ENCODE measurements at regions not wholly inside any gene's neighbourhood (a gene's known extent, or its start where the extent isn't known, plus 50 kb on each side); places are given as distances from the start of the nearest gene placed in this dataset.
A peak's percentile ranks its signal among the peaks of the same experiment; 100 is the strongest.

- DNase-seq, result no peak
These were observed 691.8 kb downstream of the TSN start for GRCh38 chr2:122447237-122447636.

- peak; percentile 4 for DNase-seq
These were observed 695.6 kb downstream of the TSN start for GRCh38 chr2:122451040-122451439.

GRCh38 chr2:122451697-122452096 lies 696.2 kb downstream of the TSN start:
- DNase-seq, result no peak

- DNase-seq, result no peak
These were observed 713.7 kb downstream of the TSN start for GRCh38 chr2:122469147-122469546.

- no peak for DNase-seq
These were observed 716.3 kb downstream of the TSN start for GRCh38 chr2:122471753-122472152.

- no peak for DNase-seq
These were observed 722.7 kb downstream of the TSN start for GRCh38 chr2:122478117-122478516.

GRCh38 chr2:122478771-122479170 lies 723.3 kb downstream of the TSN start:
- no peak for DNase-seq

GRCh38 chr2:122480501-122481243 lies 725.2 kb downstream of the TSN start:
- DNase-seq, result no peak

GRCh38 chr2:122481244-122481622 lies 725.8 kb downstream of the TSN start:
- DNase-seq, result no peak

GRCh38 chr2:122481717-122482116 lies 726.3 kb downstream of the TSN start:
- DNase-seq, result no peak

GRCh38 chr2:122486086-122486485 lies 730.6 kb downstream of the TSN start:
- DNase-seq, result no peak

GRCh38 chr2:122486705-122487415 lies 731.4 kb downstream of the TSN start:
- DNase-seq, result no peak

GRCh38 chr2:122491011-122491410 lies 735.6 kb downstream of the TSN start:
- no peak for DNase-seq

- DNase-seq, result no peak
These were observed 745.1 kb downstream of the TSN start for GRCh38 chr2:122500316-122501105.

GRCh38 chr2:122506620-122507019 lies 751.2 kb downstream of the TSN start:
- no peak for DNase-seq

- DNase-seq, result no peak
These were observed 751.8 kb downstream of the TSN start for GRCh38 chr2:122507261-122507660.

GRCh38 chr2:122512091-122512490 lies 756.6 kb downstream of the TSN start:
- DNase-seq, result no peak

GRCh38 chr2:122514451-122514996 lies 759.1 kb downstream of the TSN start:
- peak; percentile 83 for DNase-seq

GRCh38 chr2:122515731-122516290 lies 760.4 kb downstream of the TSN start:
- DNase-seq, result no peak

GRCh38 chr2:122516775-122517174 lies 761.3 kb downstream of the TSN start:
- DNase-seq, result no peak

- no peak for DNase-seq
These were observed 763.9 kb downstream of the TSN start for GRCh38 chr2:122519366-122519765.

- DNase-seq, result no peak
These were observed 764.6 kb downstream of the TSN start for GRCh38 chr2:122519821-122520611.

All from NCI-H2029 treated with DMSO at 0.1 percent for 48 hours (cell line).